HG02571 (cell line): ENCODE measurements at regions not wholly inside any gene's neighbourhood (a gene's known extent, or its start where the extent isn't known, plus 50 kb on each side); places are given as distances from the start of the nearest gene placed in this dataset.
"Not testable (repeated sequence)": the region's sequence is repeated elsewhere in the genome, so short reads cannot be mapped to it uniquely, and the experiment has no call there.

Experiments used
- ATAC-seq: cut with Tn5 transposase; IDR thresholded peaks from one replicate; pipeline ENCODE4 v1.9.1; 2021; ENCODE audit warnings: mild to moderate bottlenecking, moderate library complexity; ENCODE audit not compliant: unreplicated experiment

GRCh38 chr18:1778496-1779178 is 792.7 kb downstream of the METTL4 start:
- no peak for ATAC-seq

GRCh38 chr18:1779587-1779986 is 791.7 kb downstream of the METTL4 start:
- no peak for ATAC-seq

- ATAC-seq, result no peak
These were observed 787.2 kb downstream of the METTL4 start for GRCh38 chr18:1784113-1784512.

GRCh38 chr18:1785980-1786379 is 785.3 kb downstream of the METTL4 start:
- ATAC-seq, result not testable (repeated sequence)

- no peak for ATAC-seq
These were observed 774.7 kb downstream of the METTL4 start for GRCh38 chr18:1796636-1797035.

GRCh38 chr18:1797235-1797634 is 774.1 kb downstream of the METTL4 start:
- ATAC-seq, result no peak

- ATAC-seq, result no peak
These were observed 765.8 kb downstream of the METTL4 start for GRCh38 chr18:1805521-1805920.

GRCh38 chr18:1806884-1807615 is 764.3 kb downstream of the METTL4 start:
- no peak for ATAC-seq

- no peak for ATAC-seq
These were observed 760.0 kb downstream of the METTL4 start for GRCh38 chr18:1811282-1811681.

GRCh38 chr18:1825296-1825695 is 746.0 kb downstream of the METTL4 start:
- ATAC-seq, result no peak

GRCh38 chr18:1840878-1841277 is 730.4 kb downstream of the METTL4 start:
- no peak for ATAC-seq

- ATAC-seq, result no peak
These were observed 724.7 kb downstream of the METTL4 start for GRCh38 chr18:1846640-1847039.

GRCh38 chr18:1848716-1849115 is 722.6 kb downstream of the METTL4 start:
- ATAC-seq, result no peak

GRCh38 chr18:1849386-1849785 is 721.9 kb downstream of the METTL4 start:
- no peak for ATAC-seq

GRCh38 chr18:1857281-1857680 is 714.0 kb downstream of the METTL4 start:
- not testable (repeated sequence) for ATAC-seq

GRCh38 chr18:1861473-1861872 is 709.8 kb downstream of the METTL4 start:
- no peak for ATAC-seq

GRCh38 chr18:1865869-1866268 is 705.4 kb downstream of the METTL4 start:
- ATAC-seq, result no peak

- ATAC-seq, result no peak
These were observed 699.0 kb downstream of the METTL4 start for GRCh38 chr18:1872274-1872673.

GRCh38 chr18:1875219-1875618 is 696.1 kb downstream of the METTL4 start:
- ATAC-seq, result no peak

- ATAC-seq, result no peak
These were observed 686.7 kb downstream of the METTL4 start for GRCh38 chr18:1884623-1885022.

- ATAC-seq, result no peak
These were observed 679.7 kb downstream of the METTL4 start for GRCh38 chr18:1891641-1892040.

GRCh38 chr18:1892191-1892590 is 679.1 kb downstream of the METTL4 start:
- no peak for ATAC-seq
